ENCODE measurements at regions not wholly inside any gene's neighbourhood (a gene's known extent, or its start where the extent isn't known, plus 50 kb on each side); places are given as distances from the start of the nearest gene placed in this dataset.

DNA sequence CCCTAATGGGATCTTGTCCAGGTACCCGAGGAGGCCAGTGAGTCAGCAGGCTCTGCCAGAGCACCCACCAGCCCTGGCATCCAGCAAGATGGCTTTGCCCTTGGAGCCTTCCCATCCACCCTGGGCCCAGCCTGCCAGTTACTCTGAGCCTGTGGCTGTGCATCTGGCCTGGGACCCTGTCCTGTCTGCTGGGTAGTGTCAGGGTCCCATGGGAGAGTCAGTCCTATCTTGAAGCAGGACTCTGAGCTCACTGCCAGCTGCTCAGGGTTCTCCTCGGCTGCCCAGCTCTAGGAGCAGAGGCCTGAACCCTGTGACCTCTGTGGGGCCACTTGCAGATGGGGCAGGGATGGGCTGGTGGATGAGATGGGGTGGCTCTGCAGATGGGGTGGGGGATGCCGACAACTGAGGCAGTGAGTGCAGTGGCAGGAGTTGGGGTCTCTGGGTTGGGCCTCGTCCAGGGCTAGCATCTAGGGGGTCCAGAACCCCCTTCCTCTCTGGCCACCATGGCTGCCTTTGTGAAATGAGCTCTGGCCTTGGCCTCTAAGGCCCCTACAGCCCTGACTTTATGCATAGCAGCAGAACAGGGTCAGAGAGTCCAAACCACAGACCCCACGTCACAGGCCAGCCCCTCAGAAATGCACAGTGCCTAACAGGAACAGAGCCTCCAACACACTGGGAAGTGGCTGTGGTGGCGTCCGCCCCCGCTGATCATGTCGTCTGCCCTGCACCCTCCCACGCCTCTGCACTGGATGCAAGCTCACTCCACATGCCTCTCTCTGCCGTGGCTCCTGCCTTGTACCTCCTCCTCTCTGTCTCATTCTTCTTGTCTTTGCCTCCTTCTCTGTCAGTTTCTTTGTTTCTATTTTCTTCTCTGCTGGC is 88.1 kb upstream of the RET start:
- Histone ChIP-seq H3K27ac (ENCODE audit: insufficient read length, low read depth, low read length) (no peak overlapping the region), H3K79me2 (ENCODE audit: insufficient read depth, low read length) (no peaks in the 10 kb centered on the region), H2BK120ac (ENCODE audit: low read depth, low read length, poor library complexity, severe bottlenecking) (no peak overlapping the region), H2BK20ac (ENCODE audit: low read depth, low read length, poor library complexity, severe bottlenecking) (no peak overlapping the region), H3K4ac (ENCODE audit: low read depth, low read length) (no peak overlapping the region), H2BK12ac (ENCODE audit: insufficient read length, low read depth, low read length) (no peak overlapping the region), H3K56ac (ENCODE audit: insufficient read length, low read depth, low read length) (no peak overlapping the region), H3K9ac (ENCODE audit: extremely low read depth, insufficient read length, low read length) (no peak overlapping the region), H3K79me1 (ENCODE audit: insufficient read depth, low read depth, low read length, poor library complexity, severe bottlenecking) (no peaks in the 10 kb centered on the region), H3K4me1 (ENCODE audit: insufficient read depth, low read length) (no peaks in the 10 kb centered on the region), H4K5ac (ENCODE audit: insufficient read length, low read depth, low read length) (no peak overlapping the region), H3K23me2 (ENCODE audit: insufficient read length, low read depth, low read length, poor library complexity, severe bottlenecking) (no peaks in the 10 kb centered on the region), H3K27me3 (ENCODE audit: insufficient read depth, low read length) (no peaks in the 10 kb centered on the region), H4K91ac (ENCODE audit: insufficient read length, low read depth, low read length) (no peak overlapping the region), H3K23ac (ENCODE audit: insufficient read length, low read depth, low read length) (no peak overlapping the region), H2AK5ac (ENCODE audit: insufficient read length, low read length) (no peak overlapping the region), H2AFZ (ENCODE audit: low read length) (no peak overlapping the region), H2BK5ac (ENCODE audit: insufficient read length, low read length) (no peak overlapping the region), H2BK15ac (ENCODE audit: low read depth, low read length) (no peak overlapping the region), H3K18ac (ENCODE audit: insufficient read length, low read depth, low read length) (no peak overlapping the region), H3K4me2 (ENCODE audit: insufficient read depth, insufficient read length, low read length) (no peak overlapping the region), H4K20me1 (ENCODE audit: control insufficient read depth, insufficient read depth, insufficient read length) (no peaks in the 10 kb centered on the region), H3K14ac (ENCODE audit: insufficient read depth, low read length) (no peak overlapping the region), H3T11ph (ENCODE audit: low read length) (no peak overlapping the region), H3K9me3 (ENCODE audit: control insufficient read depth, low read depth, low read length) (no peaks in the 10 kb centered on the region), H4K8ac (replicated peaks; ENCODE audit: insufficient read length, low read depth, low read length) (no peak overlapping the region)
- H3K36me3 Mint-ChIP-seq (ENCODE audit: insufficient read depth in 1 of 3, low read depth in 3 of 3): no peaks in the 10 kb centered on the region; a peak in 1 of 7 replicates
- peaks cover 0 to 5% of the 10 kb centered on the region in 2 experiments; a peak in 1 of 4 replicates for H3K4me1 Mint-ChIP-seq
- no peak overlapping the region; a peak in 1 of 7 replicates for H3K27ac Mint-ChIP-seq
- no peaks in the 10 kb centered on the region for H3K9me3 Mint-ChIP-seq
- TF ChIP-seq, protein P1, sequence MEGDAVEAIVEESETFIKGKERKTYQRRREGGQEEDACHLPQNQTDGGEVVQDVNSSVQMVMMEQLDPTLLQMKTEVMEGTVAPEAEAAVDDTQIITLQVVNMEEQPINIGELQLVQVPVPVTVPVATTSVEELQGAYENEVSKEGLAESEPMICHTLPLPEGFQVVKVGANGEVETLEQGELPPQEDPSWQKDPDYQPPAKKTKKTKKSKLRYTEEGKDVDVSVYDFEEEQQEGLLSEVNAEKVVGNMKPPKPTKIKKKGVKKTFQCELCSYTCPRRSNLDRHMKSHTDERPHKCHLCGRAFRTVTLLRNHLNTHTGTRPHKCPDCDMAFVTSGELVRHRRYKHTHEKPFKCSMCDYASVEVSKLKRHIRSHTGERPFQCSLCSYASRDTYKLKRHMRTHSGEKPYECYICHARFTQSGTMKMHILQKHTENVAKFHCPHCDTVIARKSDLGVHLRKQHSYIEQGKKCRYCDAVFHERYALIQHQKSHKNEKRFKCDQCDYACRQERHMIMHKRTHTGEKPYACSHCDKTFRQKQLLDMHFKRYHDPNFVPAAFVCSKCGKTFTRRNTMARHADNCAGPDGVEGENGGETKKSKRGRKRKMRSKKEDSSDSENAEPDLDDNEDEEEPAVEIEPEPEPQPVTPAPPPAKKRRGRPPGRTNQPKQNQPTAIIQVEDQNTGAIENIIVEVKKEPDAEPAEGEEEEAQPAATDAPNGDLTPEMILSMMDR (conservative IDR thresholded peaks at IDR 0.05): no peak
- no peak overlapping the region for H3K4me3 Mint-ChIP-seq
- no CpG with 5 or more reads among the region's 11 CpGs for WGBS (ENCODE audit: extremely low coverage, insufficient read length, low lambda C conversion rate)
- DNase-seq: no peak
- no peaks in the 10 kb centered on the region; the same call in 1 of the 2 replicates for H3K27me3 Mint-ChIP-seq (ENCODE audit: low read depth)

Data from H9 (cell line).